KMS-11 (cell line): ENCODE measurements at regions not wholly inside any gene's neighbourhood (a gene's known extent, or its start where the extent isn't known, plus 50 kb on each side); places are given as distances from the start of the nearest gene placed in this dataset.

Source experiments
- H2AFZ ChIP-seq: fragments of 200-600 bp; sonication (generic); 2 replicates; pipeline ENCODE4 v1.6.1; 2016; ENCODE audit warnings: antibody characterized with exemption, mixed run types, low read depth
- H3K27ac ChIP-seq: fragments of 200-600 bp; sonication (generic); 2 replicates; pipeline ENCODE4 v1.6.1; 2016; ENCODE audit warnings: mild to moderate bottlenecking, mixed run types
- H3K27me3 ChIP-seq: fragments of 200-600 bp; sonication (generic); 2 replicates; pipeline ENCODE4 v1.6.1; 2017; ENCODE audit warnings: mild to moderate bottlenecking, low read depth, mixed run types, moderate library complexity; ENCODE audit not compliant: insufficient read depth
- H3K36me3 ChIP-seq: fragments of 200-600 bp; sonication (generic); 2 replicates; pipeline ENCODE4 v1.6.1; 2017; ENCODE audit warnings: mild to moderate bottlenecking, mixed run types; ENCODE audit not compliant: insufficient read depth
- H3K4me1 ChIP-seq: fragments of 200-600 bp; sonication (generic); 2 replicates; pipeline ENCODE4 v1.6.1; 2016; ENCODE audit warnings: mild to moderate bottlenecking, low read depth, mixed run types; ENCODE audit not compliant: poor library complexity, severe bottlenecking
- H3K4me2 ChIP-seq: fragments of 200-600 bp; sonication (generic); 2 replicates; pipeline ENCODE4 v1.7.0; 2016; ENCODE audit warnings: mild to moderate bottlenecking, mixed run types
- H3K4me3 ChIP-seq: fragments of 200-600 bp; sonication (generic); IDR thresholded peaks from 2 replicates; pipeline ENCODE4 v1.6.1; 2017; ENCODE audit warnings: low read depth, low read length, mixed read lengths; ENCODE audit not compliant: insufficient read depth
- H3K79me2 ChIP-seq: fragments of 200-600 bp; sonication (generic); 2 replicates; pipeline ENCODE4 v1.6.1; 2016; ENCODE audit warnings: low read depth, mixed run types; ENCODE audit not compliant: insufficient read depth
- H3K9ac ChIP-seq: fragments of 200-600 bp; sonication (generic); 2 replicates; pipeline ENCODE4 v1.6.1; 2016; ENCODE audit warnings: mild to moderate bottlenecking, mixed run types
- H4K20me1 ChIP-seq: fragments of 200-600 bp; sonication (generic); 2 replicates; pipeline ENCODE4 v1.6.1; 2016; ENCODE audit warnings: mild to moderate bottlenecking, mixed run types; ENCODE audit not compliant: insufficient read depth
- TF ChIP-seq, protein P1 (sequence below): fragments of 200-600 bp; sonication (generic); conservative IDR thresholded peaks from 2 replicates; pipeline ENCODE4 v1.6.1; 2017; ENCODE audit warnings: low read depth, mild to moderate bottlenecking, antibody characterized with exemption, low read length, moderate library complexity, mixed read lengths

DNA sequence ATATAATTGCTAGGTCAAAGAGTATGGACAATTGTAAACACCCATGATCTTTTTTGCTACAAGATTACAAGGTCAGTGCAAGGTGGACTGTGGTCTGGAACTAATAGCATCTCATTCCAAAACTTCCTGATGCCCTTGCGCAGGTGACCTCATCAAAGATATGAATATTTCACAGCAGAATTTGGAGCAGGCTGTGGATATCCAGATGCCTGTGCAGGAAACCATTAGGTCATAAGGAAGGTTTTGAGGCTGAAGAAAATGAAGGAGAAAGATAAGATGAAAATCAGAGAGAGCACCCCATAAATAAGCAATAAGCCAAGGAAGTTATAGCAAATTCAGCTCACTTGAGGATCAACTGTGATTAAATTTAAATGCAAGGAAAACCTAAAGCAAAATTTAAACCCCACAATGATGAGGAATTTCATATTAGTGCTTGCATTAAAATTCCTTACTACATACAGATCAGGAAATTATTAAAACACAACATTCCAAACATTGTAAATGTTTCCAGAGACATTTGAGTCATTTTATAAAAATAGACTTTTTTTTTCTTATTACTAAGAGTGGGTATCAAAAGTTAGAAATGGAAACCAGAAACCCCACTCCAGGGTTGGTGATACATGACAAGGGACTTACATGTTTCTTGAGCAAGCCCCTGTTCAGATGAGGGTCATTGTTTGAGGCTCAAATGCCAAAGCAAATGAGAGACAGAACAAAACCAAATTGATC lies 100.7 kb upstream of the FAM9C start:
- H3K4me3 ChIP-seq: no peak overlapping the region
- TF ChIP-seq, protein P1, sequence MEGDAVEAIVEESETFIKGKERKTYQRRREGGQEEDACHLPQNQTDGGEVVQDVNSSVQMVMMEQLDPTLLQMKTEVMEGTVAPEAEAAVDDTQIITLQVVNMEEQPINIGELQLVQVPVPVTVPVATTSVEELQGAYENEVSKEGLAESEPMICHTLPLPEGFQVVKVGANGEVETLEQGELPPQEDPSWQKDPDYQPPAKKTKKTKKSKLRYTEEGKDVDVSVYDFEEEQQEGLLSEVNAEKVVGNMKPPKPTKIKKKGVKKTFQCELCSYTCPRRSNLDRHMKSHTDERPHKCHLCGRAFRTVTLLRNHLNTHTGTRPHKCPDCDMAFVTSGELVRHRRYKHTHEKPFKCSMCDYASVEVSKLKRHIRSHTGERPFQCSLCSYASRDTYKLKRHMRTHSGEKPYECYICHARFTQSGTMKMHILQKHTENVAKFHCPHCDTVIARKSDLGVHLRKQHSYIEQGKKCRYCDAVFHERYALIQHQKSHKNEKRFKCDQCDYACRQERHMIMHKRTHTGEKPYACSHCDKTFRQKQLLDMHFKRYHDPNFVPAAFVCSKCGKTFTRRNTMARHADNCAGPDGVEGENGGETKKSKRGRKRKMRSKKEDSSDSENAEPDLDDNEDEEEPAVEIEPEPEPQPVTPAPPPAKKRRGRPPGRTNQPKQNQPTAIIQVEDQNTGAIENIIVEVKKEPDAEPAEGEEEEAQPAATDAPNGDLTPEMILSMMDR: no peak

DNA sequence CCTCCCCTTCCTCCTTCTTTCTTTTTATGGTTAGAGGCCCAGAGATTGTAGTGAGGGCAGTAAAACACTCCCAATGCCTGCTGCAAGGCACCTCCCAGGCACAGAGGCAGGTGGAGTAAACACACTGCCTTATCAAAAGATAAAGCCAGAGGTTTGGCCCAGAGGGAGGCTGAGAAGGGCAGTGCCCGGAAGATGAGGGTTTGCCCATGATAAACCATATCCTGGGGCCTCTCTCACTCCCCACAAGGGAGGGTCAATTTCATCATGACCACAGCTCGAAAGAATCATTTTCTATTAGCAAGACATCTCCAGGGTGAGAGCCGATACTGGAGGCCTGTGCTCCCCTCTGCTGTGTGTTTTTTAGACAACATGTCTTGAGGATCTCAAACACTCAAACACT lies 98.5 kb upstream of the FAM9C start:
- Histone ChIP-seq H3K4me1 (no peaks in the 10 kb centered on the region), H3K36me3 (no peaks in the 10 kb centered on the region), H3K79me2 (no peaks in the 10 kb centered on the region), H3K27ac (no peak overlapping the region), H2AFZ (no peak overlapping the region), H3K9ac (no peak overlapping the region), H3K27me3 (no peaks in the 10 kb centered on the region), H4K20me1 (no peaks in the 10 kb centered on the region), H3K4me3 (no peak overlapping the region), H3K4me2 (no peak overlapping the region)
- TF ChIP-seq, protein P1: no peak

More for the DNA sequence above, 100.7 kb upstream of the FAM9C start:
- Histone ChIP-seq H2AFZ (no peak overlapping the region), H3K9ac (no peak overlapping the region), H3K79me2 (no peaks in the 10 kb centered on the region), H3K4me2 (no peak overlapping the region), H3K27me3 (no peaks in the 10 kb centered on the region), H4K20me1 (no peaks in the 10 kb centered on the region), H3K27ac (no peak overlapping the region), H3K36me3 (no peaks in the 10 kb centered on the region), H3K4me1 (no peaks in the 10 kb centered on the region)

DNA sequence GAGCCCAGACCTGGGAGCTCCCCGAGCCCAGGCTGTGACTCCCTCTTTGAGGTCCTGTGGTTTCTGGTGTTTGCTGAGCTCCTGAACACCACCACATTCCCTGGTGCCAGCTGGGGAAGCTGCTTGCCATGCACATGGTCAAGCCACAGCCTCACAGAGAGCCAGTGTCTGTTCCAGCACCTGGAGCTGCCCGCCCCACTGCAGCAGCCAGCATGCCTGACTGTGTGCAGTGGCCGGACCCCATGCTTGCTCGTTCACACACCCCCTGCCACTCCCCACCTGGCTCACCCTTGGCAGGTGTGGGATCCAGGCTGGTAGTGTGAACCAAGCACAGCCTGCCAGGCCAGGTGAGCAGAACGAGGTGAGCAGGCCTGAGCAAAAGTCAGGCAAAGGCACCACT lies 95.6 kb upstream of the FAM9C start:
- H3K4me1 ChIP-seq: no peaks in the 10 kb centered on the region
- TF ChIP-seq, protein P1: no peak

DNA sequence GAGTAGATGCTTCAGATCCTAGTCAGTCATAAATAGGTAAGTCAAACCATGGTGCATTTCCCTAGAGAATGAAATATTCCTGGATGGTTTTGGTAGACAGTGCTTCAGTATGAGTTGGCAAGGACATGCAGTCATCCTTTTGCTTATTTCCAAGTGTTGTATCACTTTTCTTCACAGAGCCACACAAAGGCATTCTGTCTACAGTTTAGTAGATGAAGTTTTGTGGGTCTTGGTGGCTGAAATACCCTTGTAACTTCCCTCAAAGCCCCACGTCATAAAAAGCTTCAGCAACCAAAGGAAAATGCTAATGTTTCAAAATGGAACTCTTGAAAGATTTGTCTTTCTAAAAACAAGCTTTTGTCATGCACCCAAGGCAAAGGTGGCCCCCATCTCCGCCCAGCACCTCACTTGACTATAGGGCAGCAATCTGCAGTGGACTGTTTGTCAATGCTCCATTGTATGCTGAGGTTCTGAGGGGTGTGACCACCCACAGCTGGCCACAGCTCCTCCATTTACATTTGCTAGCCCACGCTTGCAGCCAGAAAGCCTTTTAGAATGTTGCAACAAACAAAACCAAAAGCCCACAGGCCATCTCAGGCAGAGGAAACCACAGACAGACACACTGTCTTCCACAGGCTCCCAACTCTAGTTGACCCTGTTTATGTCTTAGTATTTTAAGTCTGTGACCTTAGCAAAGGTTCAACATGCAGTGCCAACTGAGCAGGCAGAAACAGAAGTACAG lies 87.1 kb upstream of the FAM9C start:
- Histone ChIP-seq H3K27ac (no peak overlapping the region), H3K4me2 (peak overlapping the region; percentile 42), H3K4me1 (peaks cover 17% of the 10 kb centered on the region), H2AFZ (no peak overlapping the region; the same call in 1 of the 2 replicates), H3K36me3 (no peaks in the 10 kb centered on the region), H3K9ac (no peak overlapping the region), H3K27me3 (no peaks in the 10 kb centered on the region), H3K79me2 (no peaks in the 10 kb centered on the region), H4K20me1 (no peaks in the 10 kb centered on the region), H3K4me3 (no peak overlapping the region)
- TF ChIP-seq, protein P1: no peak

More for the DNA sequence above, 95.6 kb upstream of the FAM9C start:
- Histone ChIP-seq H3K36me3 (no peaks in the 10 kb centered on the region), H2AFZ (no peak overlapping the region), H3K79me2 (no peaks in the 10 kb centered on the region), H3K27me3 (no peaks in the 10 kb centered on the region), H3K27ac (no peak overlapping the region), H3K9ac (no peak overlapping the region), H4K20me1 (no peaks in the 10 kb centered on the region), H3K4me2 (no peak overlapping the region), H3K4me3 (no peak overlapping the region)
